ENCODE measurements at regions not wholly inside any gene's neighbourhood (a gene's known extent, or its start where the extent isn't known, plus 50 kb on each side); places are given as distances from the start of the nearest gene placed in this dataset.

DNA sequence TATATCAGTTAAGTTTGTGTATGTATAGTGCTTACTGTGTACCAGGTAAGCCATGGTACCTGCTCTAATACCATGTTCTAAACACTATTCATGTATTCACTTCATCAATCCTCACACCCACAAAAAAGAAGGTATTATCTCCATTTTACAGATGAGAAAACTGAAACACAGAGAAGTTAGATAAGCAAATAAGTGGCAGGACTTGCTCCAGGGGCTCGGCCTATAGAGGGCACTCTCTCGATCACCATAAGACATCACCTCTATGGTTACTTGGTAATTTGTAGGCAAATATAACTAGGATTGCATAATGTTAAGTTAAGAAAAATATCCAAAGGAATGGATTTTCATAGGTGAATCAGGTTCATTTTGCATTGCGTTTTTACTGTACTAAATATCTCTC is 118.1 kb upstream of the FN1 start:
- H3K4me3 Mint-ChIP-seq (ENCODE audit: unreplicated experiment) = no peak overlapping the region
- DNase-seq = no peak
- no peaks in the 10 kb centered on the region for H3K9me3 Mint-ChIP-seq (ENCODE audit: unreplicated experiment)
- no peaks in the 10 kb centered on the region for H3K27me3 Mint-ChIP-seq (ENCODE audit: unreplicated experiment)
- H3K36me3 Mint-ChIP-seq (ENCODE audit: unreplicated experiment) = no peaks in the 10 kb centered on the region
- H3K4me1 Mint-ChIP-seq (ENCODE audit: low read depth, unreplicated experiment) = no peaks in the 10 kb centered on the region
- no peak for TF ChIP-seq CTCF (IDR thresholded peaks at IDR 0.05; ENCODE audit: partially characterized antibody, unreplicated experiment)
- H3K27ac Mint-ChIP-seq (ENCODE audit: unreplicated experiment) = no peak overlapping the region

GRCh38 chr2:215552144-215552580 is 116.3 kb upstream of the FN1 start:
- H3K9me3 Mint-ChIP-seq (ENCODE audit: unreplicated experiment) = no peaks in the 10 kb centered on the region
- no peaks in the 10 kb centered on the region for H3K4me1 Mint-ChIP-seq (ENCODE audit: low read depth, unreplicated experiment)
- H3K4me3 Mint-ChIP-seq (ENCODE audit: unreplicated experiment) = no peak overlapping the region
- H3K36me3 Mint-ChIP-seq (ENCODE audit: unreplicated experiment) = no peaks in the 10 kb centered on the region
- no peak overlapping the region for H3K27ac Mint-ChIP-seq (ENCODE audit: unreplicated experiment)
- no peak for DNase-seq
- no peak for TF ChIP-seq CTCF (IDR thresholded peaks at IDR 0.05; ENCODE audit: partially characterized antibody, unreplicated experiment)
- H3K27me3 Mint-ChIP-seq (ENCODE audit: unreplicated experiment) = no peaks in the 10 kb centered on the region

GRCh38 chr2:215550331-215550730 is 114.5 kb upstream of the FN1 start:
- Mint-ChIP-seq H3K36me3 (ENCODE audit: unreplicated experiment) (no peaks in the 10 kb centered on the region), H3K27ac (ENCODE audit: unreplicated experiment) (no peak overlapping the region)

DNA sequence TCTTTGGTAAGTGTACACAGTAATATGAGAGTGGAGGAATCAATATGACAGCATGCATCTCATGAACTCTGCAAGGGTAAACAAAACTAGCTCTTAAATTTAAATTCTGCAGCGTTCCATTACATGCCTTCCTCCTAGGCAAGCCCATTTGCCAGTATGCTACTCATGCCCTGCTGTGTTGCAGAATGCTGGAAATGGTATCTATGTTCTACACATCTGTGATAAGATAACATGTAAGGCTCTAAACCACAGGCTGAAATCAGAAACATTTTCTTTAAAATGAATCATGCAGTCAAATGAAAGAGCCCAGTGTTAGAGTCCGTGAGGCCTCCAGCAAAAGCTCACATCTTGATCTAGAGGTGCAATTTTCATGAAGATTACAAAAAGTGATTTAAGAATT is 112.8 kb upstream of the FN1 start:
- H3K27ac Mint-ChIP-seq (ENCODE audit: unreplicated experiment) = no peak overlapping the region
- TF ChIP-seq CTCF (IDR thresholded peaks at IDR 0.05; ENCODE audit: partially characterized antibody, unreplicated experiment) = no peak

More at GRCh38 chr2:215550331-215550730, 114.5 kb upstream of the FN1 start:
- TF ChIP-seq CTCF (IDR thresholded peaks at IDR 0.05; ENCODE audit: partially characterized antibody, unreplicated experiment) = no peak
- Mint-ChIP-seq H3K4me1 (ENCODE audit: low read depth, unreplicated experiment) (no peaks in the 10 kb centered on the region), H3K9me3 (ENCODE audit: unreplicated experiment) (no peaks in the 10 kb centered on the region), H3K27me3 (ENCODE audit: unreplicated experiment) (no peaks in the 10 kb centered on the region), H3K4me3 (ENCODE audit: unreplicated experiment) (no peak overlapping the region)
- DNase-seq = no peak

DNA sequence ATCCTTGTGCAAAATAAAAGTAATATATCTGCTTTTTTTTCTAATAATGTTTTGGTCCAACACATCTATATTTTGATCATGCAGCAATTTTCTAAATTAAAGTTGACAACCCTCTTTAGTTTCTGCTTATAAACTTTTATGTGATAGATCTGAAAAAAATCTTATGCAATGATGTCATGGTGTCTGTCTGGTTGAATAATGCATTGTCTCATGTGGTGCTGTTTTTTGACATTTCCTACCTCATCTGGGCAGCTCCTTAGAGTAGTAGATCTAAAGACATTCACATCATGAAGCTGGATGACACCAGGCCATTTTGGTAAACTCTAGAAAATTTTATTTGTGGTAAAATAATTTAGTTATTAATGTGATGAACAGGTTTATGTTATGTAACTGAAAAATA is 106.8 kb upstream of the FN1 start:
- Mint-ChIP-seq H3K9me3 (ENCODE audit: unreplicated experiment) (no peaks in the 10 kb centered on the region), H3K27ac (ENCODE audit: unreplicated experiment) (no peak overlapping the region), H3K4me3 (ENCODE audit: unreplicated experiment) (no peak overlapping the region), H3K27me3 (ENCODE audit: unreplicated experiment) (no peaks in the 10 kb centered on the region), H3K4me1 (ENCODE audit: low read depth, unreplicated experiment) (no peaks in the 10 kb centered on the region), H3K36me3 (ENCODE audit: unreplicated experiment) (no peaks in the 10 kb centered on the region)
- TF ChIP-seq CTCF (IDR thresholded peaks at IDR 0.05; ENCODE audit: partially characterized antibody, unreplicated experiment) = no peak
- DNase-seq = no peak

More for the DNA sequence above, 112.8 kb upstream of the FN1 start:
- no peaks in the 10 kb centered on the region for H3K9me3 Mint-ChIP-seq (ENCODE audit: unreplicated experiment)
- DNase-seq = no peak
- H3K36me3 Mint-ChIP-seq (ENCODE audit: unreplicated experiment) = no peaks in the 10 kb centered on the region
- H3K27me3 Mint-ChIP-seq (ENCODE audit: unreplicated experiment) = no peaks in the 10 kb centered on the region
- H3K4me1 Mint-ChIP-seq (ENCODE audit: low read depth, unreplicated experiment) = no peaks in the 10 kb centered on the region
- H3K4me3 Mint-ChIP-seq (ENCODE audit: unreplicated experiment) = no peak overlapping the region
